GM12891 (cell line): ENCODE measurements at regions not wholly inside any gene's neighbourhood (a gene's known extent, or its start where the extent isn't known, plus 50 kb on each side); places are given as distances from the start of the nearest gene placed in this dataset.

Experiments
- PAX5 ChIP-seq: IDR thresholded peaks from 2 replicates; pipeline ENCODE4 v1.6.1; 2011; ENCODE audit warnings: low read length, moderate library complexity, mild to moderate bottlenecking; ENCODE audit not compliant: insufficient read depth, severe bottlenecking
- POLR2A ChIP-seq: IDR thresholded peaks from 2 replicates; pipeline ENCODE4 v1.6.1; 2011; ENCODE audit warnings: low read depth, low read length, control low read depth
- POLR2AphosphoS5 ChIP-seq: IDR thresholded peaks from 2 replicates; pipeline ENCODE4 v1.6.1; 2011; ENCODE audit warnings: low read depth, low read length, control low read depth
- POU2F2 ChIP-seq: IDR thresholded peaks from 2 replicates; pipeline ENCODE4 v1.6.1; 2011; ENCODE audit warnings: low read depth, mild to moderate bottlenecking, control low read depth, low read length, moderate library complexity
- SPI1 ChIP-seq: IDR thresholded peaks from 2 replicates; pipeline ENCODE4 v1.6.1; 2011; ENCODE audit warnings: low read depth, low read length, control low read depth
- TAF1 ChIP-seq: IDR thresholded peaks from 2 replicates; pipeline ENCODE4 v1.6.1; 2011; ENCODE audit warnings: low read depth, low read length, control low read depth

- TF ChIP-seq POLR2A, result no peak
- TF ChIP-seq POLR2AphosphoS5, result no peak
- TF ChIP-seq TAF1, result no peak
- no peak for TF ChIP-seq PAX5
- TF ChIP-seq POU2F2, result no peak
- TF ChIP-seq SPI1, result no peak
These were observed 214.6 kb downstream of the TTC32 start for GRCh38 chr2:19687017-19687659.
